GM21367 (cell line): ENCODE measurements at regions not wholly inside any gene's neighbourhood (a gene's known extent, or its start where the extent isn't known, plus 50 kb on each side); places are given as distances from the start of the nearest gene placed in this dataset.
"Not testable (repeated sequence)": the region's sequence is repeated elsewhere in the genome, so short reads cannot be mapped to it uniquely, and the experiment has no call there.

Experiments used
- ATAC-seq: cut with Tn5 transposase; IDR thresholded peaks from one replicate; pipeline ENCODE4 v1.9.1; 2021; ENCODE audit not compliant: unreplicated experiment

- ATAC-seq, result no peak
These were observed 171.5 kb upstream of the NAMPT start for GRCh38 chr7:106456329-106456728.

- no peak for ATAC-seq
These were observed 167.5 kb upstream of the NAMPT start for GRCh38 chr7:106452031-106452851.

GRCh38 chr7:106451171-106451570, 166.4 kb upstream of the NAMPT start:
- no peak for ATAC-seq

- ATAC-seq, result no peak
These were observed 165.9 kb upstream of the NAMPT start for GRCh38 chr7:106450716-106451115.

- no peak for ATAC-seq
These were observed 164.4 kb upstream of the NAMPT start for GRCh38 chr7:106448992-106449859.

- no peak for ATAC-seq
These were observed 163.7 kb upstream of the NAMPT start for GRCh38 chr7:106448346-106448991.

GRCh38 chr7:106447318-106447847, 162.6 kb upstream of the NAMPT start:
- no peak for ATAC-seq

- not testable (repeated sequence) for ATAC-seq
These were observed 160.6 kb upstream of the NAMPT start for GRCh38 chr7:106445366-106445765.

- ATAC-seq, result no peak
These were observed 159.4 kb upstream of the NAMPT start for GRCh38 chr7:106444068-106444655.

- ATAC-seq, result no peak
These were observed 158.4 kb upstream of the NAMPT start for GRCh38 chr7:106443156-106443555.

- ATAC-seq, result no peak
These were observed 157.7 kb upstream of the NAMPT start for GRCh38 chr7:106442476-106442875.

- not testable (repeated sequence) for ATAC-seq
These were observed 156.6 kb upstream of the NAMPT start for GRCh38 chr7:106441343-106441742.

- ATAC-seq, result not testable (repeated sequence)
These were observed 152.2 kb upstream of the NAMPT start for GRCh38 chr7:106436933-106437332.

- ATAC-seq, result no peak
These were observed 148.6 kb upstream of the NAMPT start for GRCh38 chr7:106433377-106433776.

GRCh38 chr7:106430535-106431455, 146.0 kb upstream of the NAMPT start:
- no peak for ATAC-seq

- no peak for ATAC-seq
These were observed 145.3 kb upstream of the NAMPT start for GRCh38 chr7:106430103-106430502.

GRCh38 chr7:106426803-106427202, 142.0 kb upstream of the NAMPT start:
- ATAC-seq, result no peak

GRCh38 chr7:106425017-106425719, 140.4 kb upstream of the NAMPT start:
- peak; percentile 79 for ATAC-seq

- no peak for ATAC-seq
These were observed 139.8 kb upstream of the NAMPT start for GRCh38 chr7:106424476-106425016.
